ENCODE measurements at regions not wholly inside any gene's neighbourhood (a gene's known extent, or its start where the extent isn't known, plus 50 kb on each side); places are given as distances from the start of the nearest gene placed in this dataset.
"Not testable (repeated sequence)": the region's sequence is repeated elsewhere in the genome, so short reads cannot be mapped to it uniquely, and the experiment has no call there.

DNA sequence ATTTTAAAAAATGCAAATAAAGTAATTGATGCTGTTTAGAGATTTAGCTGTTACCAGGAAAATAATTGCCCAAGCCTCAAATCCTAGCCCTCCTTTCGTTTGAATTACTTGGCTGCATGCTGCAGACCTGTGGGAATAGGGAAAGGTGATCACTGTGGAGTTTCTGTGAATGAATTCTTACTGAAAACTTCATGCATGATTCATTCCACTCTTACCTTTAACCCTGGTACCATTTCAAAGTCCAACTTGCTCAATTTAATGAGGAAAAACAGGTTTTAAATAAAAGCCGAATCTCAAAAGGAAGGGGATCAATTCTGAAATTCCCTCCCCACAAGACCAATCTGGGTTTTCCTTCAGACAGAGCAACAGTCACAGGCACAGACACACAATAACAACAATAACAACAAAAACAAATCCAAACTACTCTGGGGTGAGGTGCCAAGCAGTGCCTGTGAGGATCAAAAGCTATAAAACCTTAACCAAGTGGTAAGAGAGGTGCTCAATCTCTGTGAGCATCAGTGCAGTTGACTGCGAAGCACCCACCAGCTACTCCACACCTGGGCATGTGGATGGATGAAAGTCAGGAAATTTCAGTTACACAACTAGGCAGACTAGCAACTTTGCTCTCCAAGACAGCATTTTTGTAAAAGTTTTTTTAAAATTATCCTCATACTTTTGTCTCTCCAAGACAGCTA, 200.8 kb downstream of the CNTN3 start:
- DNase-seq = no peak

GRCh38 chr3:74410276-74410941, 204.1 kb downstream of the CNTN3 start:
- DNase-seq = no peak

DNA sequence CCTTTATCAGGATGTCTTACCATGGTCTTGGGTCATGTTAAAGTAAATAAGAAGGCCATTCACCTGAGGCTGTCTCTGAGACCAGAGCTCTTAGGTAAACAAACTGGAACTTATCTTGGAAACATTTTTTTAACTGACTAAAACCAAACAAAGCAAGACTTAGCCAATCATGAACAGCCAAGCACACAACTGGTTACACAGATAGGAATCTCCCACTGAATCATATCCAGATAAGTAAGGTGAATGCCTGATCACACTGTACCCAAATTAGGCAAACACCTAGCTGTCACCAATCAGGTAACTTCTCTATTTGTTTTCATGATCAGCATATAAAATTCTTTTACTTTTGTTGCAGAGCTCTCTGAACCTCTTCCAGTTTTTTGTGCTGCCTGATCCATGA, 205.4 kb downstream of the CNTN3 start:
- DNase-seq = no peak

GRCh38 chr3:74403307-74403706, 211.2 kb downstream of the CNTN3 start:
- no peak for DNase-seq

GRCh38 chr3:74402821-74403220, 211.6 kb downstream of the CNTN3 start:
- no peak for DNase-seq

DNA sequence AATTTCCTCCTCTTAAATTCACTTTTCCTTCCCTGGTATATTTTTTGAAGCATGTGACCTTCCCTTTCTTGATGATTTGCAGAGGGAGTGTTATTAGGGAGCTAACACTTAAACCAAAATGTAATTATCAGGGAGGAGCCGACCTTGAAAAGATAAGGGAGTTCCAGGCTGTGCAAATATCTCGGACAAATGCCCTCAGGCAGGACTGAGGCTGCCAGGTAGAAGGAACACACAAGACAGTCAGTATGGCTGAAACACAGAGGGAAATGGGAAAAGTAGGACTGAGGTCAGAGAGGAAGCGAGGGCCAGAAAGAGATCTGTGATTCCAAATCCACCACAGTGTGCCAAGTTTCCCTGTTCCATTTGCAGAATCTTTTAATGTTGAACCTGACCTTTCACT, 221.0 kb downstream of the CNTN3 start:
- DNase-seq = no peak

DNA sequence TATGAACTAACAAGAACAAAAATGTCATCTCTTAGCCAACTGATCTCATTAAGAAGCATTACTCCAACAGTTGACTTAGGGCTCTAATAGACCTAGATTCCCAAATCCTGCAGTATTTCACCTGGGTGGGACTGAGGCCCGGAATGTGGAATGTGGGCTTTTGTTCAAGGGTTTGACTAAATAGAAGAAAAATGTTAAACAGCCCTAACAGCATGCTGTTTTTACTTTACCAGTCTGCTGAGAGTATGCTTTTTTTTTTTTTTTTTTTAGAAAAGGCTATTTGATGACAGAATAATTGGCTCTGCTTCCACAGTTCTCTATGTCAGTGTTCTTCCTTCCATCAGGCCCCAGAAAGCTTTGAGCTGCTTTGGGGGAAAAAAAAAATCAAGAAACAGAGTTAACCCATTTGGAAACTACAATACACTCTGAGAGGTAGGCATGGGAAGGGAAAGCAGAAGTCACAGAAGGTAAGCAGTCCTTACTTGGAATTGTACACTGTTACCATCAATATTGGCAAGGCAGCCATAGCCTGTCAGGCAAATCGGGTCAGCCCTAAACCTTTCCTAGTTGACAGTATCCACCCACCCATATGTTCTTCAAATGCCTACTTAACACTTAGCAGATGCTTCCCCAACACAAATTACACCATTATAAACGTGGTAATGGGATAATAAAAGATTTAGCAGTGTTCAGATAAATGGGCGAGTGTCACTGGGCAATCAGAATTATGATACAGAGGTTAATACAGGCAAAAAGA, 224.2 kb downstream of the CNTN3 start:
- DNase-seq = no peak

DNA sequence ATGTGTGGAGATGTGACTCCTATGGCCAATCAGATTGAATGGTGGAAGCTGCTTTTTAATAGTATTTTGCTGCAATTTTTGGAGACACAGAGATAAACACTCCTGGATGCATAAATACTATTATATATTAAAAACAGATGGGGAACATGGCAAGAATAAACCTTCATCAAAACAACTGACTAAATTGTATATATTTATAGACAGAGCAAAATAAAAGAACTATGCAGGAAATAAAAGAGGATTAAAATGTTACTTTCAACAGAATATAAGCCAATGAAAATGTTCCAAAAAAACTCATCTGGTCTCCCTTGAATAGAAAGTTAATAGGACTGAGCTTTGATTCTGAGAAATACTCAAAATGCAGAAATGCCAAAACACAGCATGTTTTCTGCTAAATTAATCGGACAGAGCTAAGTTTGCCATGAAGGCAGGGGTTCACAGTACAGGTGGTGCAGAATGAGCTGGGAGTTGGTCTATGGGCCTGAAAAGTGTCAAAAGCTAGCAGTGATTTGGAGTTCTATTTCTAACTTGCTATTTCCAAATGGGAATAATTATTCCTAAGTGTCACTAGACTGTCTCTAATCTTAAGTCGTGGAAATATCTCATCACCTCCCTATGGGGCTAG, 227.2 kb downstream of the CNTN3 start:
- no peak for DNase-seq

DNA sequence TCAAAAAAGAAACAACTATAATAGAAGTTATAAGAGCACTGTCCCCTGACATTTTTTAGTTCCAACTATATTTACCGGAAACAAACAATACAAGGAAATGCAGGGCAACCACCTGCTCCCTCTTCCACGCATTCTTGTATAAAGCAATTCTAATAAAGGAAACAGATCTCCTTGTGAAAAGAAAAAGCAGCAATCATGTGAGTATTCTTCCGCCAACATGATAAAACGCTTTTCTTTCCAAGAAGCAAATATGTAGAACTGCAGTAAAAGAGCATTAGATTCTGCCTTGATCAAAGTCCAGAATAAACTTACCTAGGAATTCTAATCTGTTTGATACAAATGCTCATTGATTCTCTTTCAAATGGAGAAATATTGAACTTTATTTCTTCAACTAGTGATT, 230.3 kb downstream of the CNTN3 start:
- no peak for DNase-seq

- DNase-seq = no peak
These were observed 236.8 kb downstream of the CNTN3 start for GRCh38 chr3:74377669-74378068.

DNA sequence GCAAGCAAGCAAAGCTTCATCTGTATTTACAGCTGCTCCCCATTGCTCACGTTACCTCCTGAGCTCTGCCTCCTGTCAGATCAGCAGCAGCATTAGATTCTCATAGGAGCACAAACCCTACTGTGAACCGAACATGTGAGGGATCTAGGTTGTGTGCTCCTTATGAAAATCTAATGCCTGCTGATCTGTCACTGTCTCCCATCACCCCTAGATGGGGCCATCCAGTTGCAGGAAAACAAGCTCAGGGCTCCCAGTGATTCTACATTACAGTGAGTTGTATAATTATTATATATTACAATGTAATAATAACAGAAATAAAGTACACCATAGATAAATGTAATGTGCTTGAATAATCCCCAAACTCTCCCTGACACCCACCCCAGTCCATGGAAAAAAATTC, 238.1 kb downstream of the CNTN3 start:
- DNase-seq = not testable (repeated sequence)

GRCh38 chr3:74375653-74376052, 238.8 kb downstream of the CNTN3 start:
- DNase-seq = no peak

GRCh38 chr3:74372743-74373142, 241.7 kb downstream of the CNTN3 start:
- no peak for DNase-seq

DNA sequence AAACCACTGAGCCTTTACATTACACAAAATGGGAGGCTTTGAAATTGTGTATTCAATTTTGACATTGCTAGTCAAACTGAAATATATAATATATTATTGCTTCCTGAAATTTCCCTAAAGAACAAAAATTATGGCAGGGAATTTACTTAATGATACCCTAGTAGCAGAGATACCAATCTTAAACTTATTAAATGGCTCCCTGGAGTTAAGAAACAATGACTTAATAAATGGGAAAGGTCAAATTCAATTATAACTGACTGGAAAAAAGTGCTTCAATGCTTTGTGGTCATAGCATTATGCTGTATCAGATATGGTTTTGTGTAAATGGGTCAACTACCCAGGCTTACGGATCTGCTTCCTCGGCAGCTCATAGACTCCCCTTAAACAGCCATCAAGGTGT, 244.1 kb downstream of the CNTN3 start:
- DNase-seq = no peak

- DNase-seq = no peak
These were observed 248.1 kb downstream of the CNTN3 start for GRCh38 chr3:74366331-74366730.

GRCh38 chr3:74363346-74363745, 251.1 kb downstream of the CNTN3 start:
- no peak for DNase-seq

- DNase-seq = no peak
These were observed 254.1 kb downstream of the CNTN3 start for GRCh38 chr3:74360406-74360805.

DNA sequence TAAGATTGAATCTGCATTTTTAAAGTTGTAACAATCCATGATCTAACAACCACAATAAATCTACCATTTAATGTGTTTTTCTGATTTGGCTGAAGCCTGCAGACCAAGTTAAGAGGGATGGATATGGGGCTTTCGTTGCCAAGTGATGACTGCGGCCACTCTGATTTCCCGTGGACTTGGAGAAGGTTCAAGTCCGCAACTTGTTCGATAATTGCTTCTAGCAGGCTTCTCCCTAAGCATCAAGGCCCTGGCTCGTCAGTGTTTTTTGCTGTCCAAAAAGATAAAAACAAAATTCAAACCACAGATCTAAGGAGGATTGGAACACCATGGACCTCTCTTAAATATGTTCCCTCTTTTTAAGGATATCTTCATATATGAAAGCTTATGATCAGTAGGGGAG, 256.6 kb downstream of the CNTN3 start:
- DNase-seq = no peak

DNA sequence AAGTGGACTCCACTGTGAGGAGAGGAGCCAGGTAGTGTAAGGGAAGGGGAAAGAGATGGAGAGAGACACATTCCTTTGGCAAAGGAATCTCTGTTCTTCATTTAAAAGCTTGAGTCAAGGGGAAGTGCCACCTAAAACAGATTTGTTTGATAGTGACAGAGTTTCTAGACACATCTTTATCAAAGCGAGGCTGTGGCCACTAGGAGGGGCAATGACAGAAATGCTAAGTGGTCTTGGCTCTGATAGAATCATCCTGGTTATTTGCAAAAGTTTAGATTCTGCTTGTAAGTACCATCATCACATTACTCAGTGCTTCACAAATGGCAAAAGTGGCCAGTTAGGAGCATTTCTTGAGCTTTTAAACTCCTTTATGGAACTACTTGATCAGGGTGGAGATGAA, 261.4 kb downstream of the CNTN3 start:
- DNase-seq = no peak

- no peak for DNase-seq
These were observed 262.3 kb downstream of the CNTN3 start for GRCh38 chr3:74352166-74352565.

- DNase-seq = no peak
These were observed 263.2 kb downstream of the CNTN3 start for GRCh38 chr3:74351213-74351612.

DNA sequence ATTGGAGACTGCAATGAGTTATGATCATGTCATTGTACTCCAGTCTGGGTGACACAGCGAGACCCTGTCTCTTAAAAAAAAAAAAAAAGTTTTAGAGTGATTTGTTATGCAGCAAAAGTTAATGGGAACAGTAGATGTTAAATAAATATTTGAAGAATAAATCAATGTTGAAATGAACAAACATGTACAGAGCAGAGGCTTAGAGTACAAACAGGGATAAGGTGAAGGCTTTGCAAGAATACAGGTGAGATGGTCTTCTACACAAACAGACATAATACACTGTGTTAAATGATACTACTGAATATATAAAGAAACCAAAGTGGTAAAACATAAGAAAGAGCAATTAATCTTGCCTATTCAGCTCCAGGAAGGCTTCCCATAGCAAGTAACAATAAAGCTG, 265.4 kb downstream of the CNTN3 start:
- no peak for DNase-seq

GRCh38 chr3:74347563-74348268, 266.7 kb downstream of the CNTN3 start:
- DNase-seq = no peak

Data from inflammatory macrophage (primary cell).